8988T (cell line): ENCODE measurements at regions not wholly inside any gene's neighbourhood (a gene's known extent, or its start where the extent isn't known, plus 50 kb on each side); places are given as distances from the start of the nearest gene placed in this dataset.

Experiments used
- DNase-seq: peaks from one replicate; pipeline ENCODE4 v3.0.0; 2011

DNA sequence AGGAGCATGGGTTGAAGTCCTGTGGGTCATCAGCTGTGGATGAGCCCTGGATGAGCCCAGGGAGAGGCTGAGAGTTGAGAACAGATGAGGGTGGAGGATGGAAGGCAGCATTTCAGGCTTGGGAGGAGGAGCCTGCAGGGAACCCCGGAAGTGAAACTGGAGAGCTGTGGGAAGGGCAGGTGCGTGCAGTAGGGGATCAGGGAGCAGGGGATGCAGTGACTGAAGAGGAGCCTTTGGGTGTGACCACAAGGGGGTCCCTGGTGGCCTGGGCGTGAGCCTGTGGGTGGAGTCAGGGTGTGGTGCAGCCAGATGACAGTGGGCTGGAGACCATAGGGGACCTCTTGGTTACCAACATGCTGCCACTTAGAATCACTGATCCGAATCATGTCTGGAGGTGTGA lies 115.5 kb downstream of the PAPOLA start:
- DNase-seq: no peak

GRCh38 chr14:96622926-96623325 lies 120.7 kb downstream of the PAPOLA start:
- DNase-seq: no peak

GRCh38 chr14:96623676-96624484 lies 121.7 kb downstream of the PAPOLA start:
- no peak for DNase-seq

DNA sequence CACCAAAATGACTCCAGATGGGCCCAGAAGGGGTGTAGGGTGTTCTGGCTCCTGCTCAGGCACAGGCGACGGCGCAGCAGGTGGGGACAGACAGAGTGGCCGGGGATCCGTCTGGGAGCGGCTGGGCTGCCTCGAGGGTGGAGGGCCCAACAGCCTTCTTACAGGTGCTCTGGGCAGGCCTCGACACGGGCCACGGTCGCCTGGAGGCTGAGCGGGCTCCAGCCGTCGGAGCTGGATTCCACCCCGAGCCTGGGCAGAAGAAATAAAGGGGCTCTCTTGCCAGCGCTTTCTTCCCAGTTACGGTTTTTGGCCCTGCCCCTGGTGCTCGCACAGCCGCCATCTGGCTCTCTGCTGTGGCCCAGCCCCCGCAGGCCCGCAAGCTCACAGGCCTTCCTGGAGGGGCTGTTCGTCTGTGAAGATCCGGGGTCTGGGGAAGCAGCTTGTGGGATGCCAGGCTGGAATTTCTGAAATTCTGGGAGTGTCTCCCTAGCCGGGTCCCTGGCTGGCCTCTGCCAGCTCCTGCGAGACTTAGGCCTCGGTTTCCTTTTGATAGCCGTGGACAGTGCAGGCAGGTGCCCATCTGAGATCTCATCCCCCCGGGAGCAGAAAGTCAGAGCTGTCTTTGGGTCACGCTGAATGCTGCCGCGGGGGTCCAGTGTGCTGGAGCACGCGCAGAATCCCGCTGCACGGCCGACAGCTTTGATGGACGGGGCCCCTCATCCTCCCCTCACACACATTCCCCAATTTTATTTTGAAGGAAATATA lies 122.7 kb downstream of the PAPOLA start:
- no peak for DNase-seq

DNA sequence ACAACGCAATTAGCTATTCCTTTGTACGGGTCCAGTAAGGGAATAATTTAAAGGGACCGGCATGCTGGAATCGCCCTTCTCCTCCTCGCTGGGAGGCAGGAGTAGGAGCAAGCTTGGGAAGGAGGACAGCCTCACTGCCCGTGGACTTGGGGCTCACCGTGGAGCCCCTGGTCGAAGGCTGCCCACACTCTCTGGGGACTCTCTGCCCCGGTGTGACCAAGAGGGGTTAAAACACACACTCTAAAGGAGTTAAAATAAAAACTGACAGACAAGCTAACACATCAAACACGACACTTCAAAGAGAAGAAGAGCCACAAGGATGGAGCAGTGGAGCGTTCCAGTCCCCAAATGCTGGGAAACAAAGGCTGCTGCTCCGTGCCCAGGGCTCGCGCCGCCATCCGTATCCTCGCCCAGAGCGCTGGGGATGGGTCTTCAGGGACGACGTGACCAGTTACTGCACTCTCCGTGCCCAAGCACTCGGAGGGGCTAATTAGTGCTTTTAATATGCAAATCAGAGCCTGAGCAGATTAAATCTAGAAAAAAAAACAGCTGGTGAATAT lies 123.3 kb downstream of the PAPOLA start:
- no peak for DNase-seq

GRCh38 chr14:96626121-96626768 lies 124.1 kb downstream of the PAPOLA start:
- no peak for DNase-seq

- no peak for DNase-seq
These were observed 124.7 kb downstream of the PAPOLA start for GRCh38 chr14:96626916-96627315.

- no peak for DNase-seq
These were observed 125.2 kb downstream of the PAPOLA start for GRCh38 chr14:96627386-96627785.

DNA sequence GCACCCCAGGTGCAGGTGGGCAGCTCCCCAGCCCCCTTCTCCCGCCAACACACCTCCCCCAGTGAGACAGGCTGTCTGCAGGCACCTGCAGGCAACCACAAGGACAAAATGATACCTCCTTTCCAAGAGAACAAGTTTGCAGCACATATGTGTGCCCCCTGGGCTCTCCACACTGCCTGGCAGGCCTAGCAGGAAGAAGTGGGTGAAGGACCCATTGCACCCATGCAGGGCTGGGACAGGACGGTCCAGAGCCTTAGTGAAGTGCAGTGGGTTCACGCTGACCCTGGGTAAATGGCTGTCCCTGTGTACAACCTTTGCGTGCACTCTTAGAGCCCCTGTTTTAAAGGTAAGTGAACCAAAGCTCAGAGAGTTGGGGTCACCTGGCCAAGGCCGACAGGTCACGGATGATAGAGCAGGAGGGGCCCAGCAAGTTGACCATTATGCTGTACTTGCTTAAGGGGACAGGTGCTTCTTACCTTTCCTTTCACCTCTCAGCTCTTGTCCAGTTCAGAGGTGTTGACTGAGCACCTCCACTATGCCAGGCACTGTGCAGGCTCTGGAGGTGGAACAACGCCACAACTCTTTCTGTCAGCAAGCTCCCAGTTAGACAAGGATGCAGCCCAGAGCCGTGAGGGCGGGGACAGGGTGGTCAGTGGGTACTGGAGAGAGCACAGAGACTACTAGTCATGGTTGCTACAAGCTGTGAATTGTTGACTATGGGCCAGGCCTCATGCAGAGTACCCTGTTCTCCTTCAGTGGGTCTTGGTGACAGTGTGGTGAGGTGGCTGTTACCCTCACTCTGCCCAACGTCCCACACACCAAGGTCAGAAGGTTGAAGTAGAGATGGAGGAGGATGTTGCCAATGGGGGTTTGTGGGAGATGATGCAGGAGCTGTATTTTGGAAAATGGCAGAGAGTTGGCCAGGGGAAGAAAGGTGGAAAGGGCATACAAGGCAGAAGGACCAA lies 125.9 kb downstream of the PAPOLA start:
- DNase-seq: no peak

DNA sequence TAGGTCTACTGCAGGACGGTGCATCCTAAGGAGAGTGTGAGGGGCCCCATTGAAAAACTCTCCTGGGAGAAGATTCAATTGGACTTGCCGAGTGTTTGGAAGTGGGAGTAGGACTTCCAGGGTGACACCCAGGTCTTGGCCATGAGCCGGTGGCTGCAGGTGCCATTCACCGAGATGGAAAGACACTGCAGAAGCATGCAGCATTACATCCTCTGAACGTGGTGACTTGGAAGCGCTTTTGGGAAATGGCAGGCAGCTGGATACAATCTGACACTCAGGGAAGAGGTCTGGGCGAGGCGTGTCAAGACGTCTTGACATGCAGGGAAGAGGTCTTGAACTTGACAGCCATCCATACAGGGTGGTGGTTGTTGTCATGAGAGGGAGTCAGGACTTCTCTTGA lies 126.9 kb downstream of the PAPOLA start:
- DNase-seq: no peak

- no peak for DNase-seq
These were observed 127.5 kb downstream of the PAPOLA start for GRCh38 chr14:96629558-96630222.

- DNase-seq: no peak
These were observed 128.1 kb downstream of the PAPOLA start for GRCh38 chr14:96630281-96630680.

DNA sequence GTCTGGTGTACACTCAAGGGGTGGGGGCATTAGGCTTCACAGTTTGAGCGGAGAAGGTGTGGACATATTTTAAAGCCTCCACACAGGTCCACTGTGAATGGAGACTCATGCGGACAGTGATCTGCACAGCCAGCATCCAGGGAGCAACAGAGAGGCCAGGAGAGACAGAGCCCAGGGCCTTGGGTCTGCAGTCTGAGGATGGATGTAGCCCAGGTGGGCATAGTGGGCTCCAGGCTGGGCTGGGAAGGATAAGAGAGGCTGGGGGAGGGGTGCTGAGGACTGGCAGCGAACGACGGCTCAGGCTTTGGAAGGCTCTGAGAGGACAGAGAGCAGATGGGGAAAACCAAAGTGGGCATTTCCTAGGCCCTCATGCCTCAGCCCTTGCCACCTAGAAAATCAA lies 128.8 kb downstream of the PAPOLA start:
- no peak for DNase-seq

- DNase-seq: no peak
These were observed 129.6 kb downstream of the PAPOLA start for GRCh38 chr14:96631621-96632362.

DNA sequence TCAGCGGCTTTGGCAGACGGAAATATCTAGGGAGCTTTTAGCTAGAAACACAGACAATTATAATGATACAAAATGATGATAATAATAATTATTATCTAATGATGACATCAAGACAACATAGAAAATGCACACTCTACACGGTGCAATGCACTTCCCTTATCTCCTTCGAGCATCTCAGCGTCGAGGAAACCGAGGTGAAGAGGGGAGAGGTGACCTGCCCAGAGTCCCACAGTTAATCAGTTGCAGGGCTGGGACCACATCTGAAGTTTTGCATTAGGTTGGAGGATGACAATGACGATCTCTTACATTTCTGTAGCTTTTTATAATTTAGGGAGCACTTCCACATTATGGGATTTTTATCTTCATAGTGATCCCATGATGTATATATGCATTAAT lies 130.2 kb downstream of the PAPOLA start:
- DNase-seq: no peak

- DNase-seq: no peak
These were observed 130.9 kb downstream of the PAPOLA start for GRCh38 chr14:96633096-96633495.

DNA sequence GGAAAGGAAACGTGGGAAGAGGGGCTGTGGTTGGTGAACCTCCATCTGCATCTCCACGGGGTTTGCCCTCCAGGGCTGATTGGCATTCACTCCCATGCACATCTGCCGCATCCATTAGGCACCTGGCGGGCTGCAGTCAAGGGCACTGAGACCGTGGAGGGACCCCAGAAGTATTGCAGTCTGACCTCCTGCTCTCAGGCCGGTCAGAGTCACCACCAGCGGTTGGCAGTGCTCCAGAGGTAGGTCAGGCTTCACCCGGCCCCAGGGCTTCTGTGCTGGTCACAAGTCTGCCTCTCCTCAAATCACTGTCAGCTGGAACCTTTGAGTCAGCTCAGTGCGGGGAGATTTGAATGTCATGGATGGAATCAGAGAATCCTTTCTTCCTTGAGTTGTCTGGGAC lies 132.3 kb downstream of the PAPOLA start:
- DNase-seq: no peak

DNA sequence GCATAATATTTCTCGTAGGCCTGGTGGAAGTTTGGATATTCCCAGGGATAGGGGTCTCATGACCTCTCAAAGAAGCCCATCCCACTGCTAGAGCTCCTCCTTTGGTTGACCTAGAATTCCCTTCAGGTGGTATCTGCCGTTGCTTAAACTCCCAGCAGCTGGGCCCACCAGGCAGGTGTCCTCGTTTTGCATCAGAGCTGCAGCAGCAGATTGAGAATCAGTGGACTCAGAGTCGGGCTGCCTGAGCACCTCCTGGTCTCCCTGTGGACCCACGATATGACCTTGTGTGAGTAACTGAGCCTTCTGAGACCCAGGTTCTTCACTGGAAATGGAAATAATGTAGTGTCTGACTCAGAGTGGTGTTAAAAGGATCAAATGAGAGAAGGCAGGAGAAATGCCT lies 132.7 kb downstream of the PAPOLA start:
- DNase-seq: no peak

- no peak for DNase-seq
These were observed 133.7 kb downstream of the PAPOLA start for GRCh38 chr14:96635850-96636249.

DNA sequence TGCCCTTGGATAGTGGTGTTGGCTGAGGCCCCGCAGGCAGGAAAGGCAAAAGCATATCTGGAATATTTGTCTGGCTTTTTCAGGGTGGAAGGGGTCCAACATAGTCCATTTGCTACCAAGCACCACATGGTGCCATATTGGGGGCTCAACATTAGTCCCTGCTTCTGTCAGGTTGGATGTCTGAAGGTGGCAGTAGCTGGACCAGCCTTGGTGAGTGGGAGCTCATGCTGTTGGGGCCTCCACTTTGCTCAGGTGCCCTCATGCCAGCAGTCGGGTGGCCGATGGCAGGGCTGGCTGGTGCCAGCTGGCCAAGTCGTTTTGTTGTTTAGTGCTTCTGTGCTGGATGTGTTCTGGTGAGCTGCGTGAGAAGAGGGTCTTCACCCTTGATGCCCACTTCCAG lies 135.3 kb downstream of the PAPOLA start:
- no peak for DNase-seq
